SJSA1 (cell line): ENCODE measurements at regions not wholly inside any gene's neighbourhood (a gene's known extent, or its start where the extent isn't known, plus 50 kb on each side); places are given as distances from the start of the nearest gene placed in this dataset.
"Not testable (repeated sequence)": the region's sequence is repeated elsewhere in the genome, so short reads cannot be mapped to it uniquely, and the experiment has no call there.

Source experiments
- DNase-seq, 2 experiments: peaks; one replicate each; pipeline ENCODE4 v3.0.0-alpha.2; 2015 to 2020; ENCODE audit warnings: low spot score in 2 of 2, low read depth in 1 of 2
- H3K27ac ChIP-seq: fragments of 250-450 bp; sonication (Bioruptor Pico); 2 replicates; pipeline ENCODE4 v1.5.1; 2020; ENCODE audit warnings: mild to moderate bottlenecking, moderate library complexity
- H3K27me3 ChIP-seq: fragments of 250-450 bp; sonication (Bioruptor Pico); replicated peaks from 2 replicates; pipeline ENCODE4 v1.5.1; 2020; ENCODE audit warnings: mild to moderate bottlenecking, moderate library complexity
- H3K36me3 ChIP-seq: fragments of 250-450 bp; sonication (Bioruptor Pico); 2 replicates; pipeline ENCODE4 v1.5.1; 2020; ENCODE audit warnings: mild to moderate bottlenecking
- H3K4me1 ChIP-seq: fragments of 250-450 bp; sonication (Bioruptor Pico); replicated peaks from 2 replicates; pipeline ENCODE4 v1.6.1; 2021; ENCODE audit warnings: mild to moderate bottlenecking
- H3K4me3 ChIP-seq: fragments of 250-450 bp; sonication (Bioruptor Pico); 2 replicates; pipeline ENCODE4 v1.5.1; 2020; ENCODE audit warnings: mild to moderate bottlenecking
- H3K9me3 ChIP-seq: fragments of 250-450 bp; sonication (Bioruptor Pico); replicated peaks from 2 replicates; pipeline ENCODE4 v1.5.1; 2020; ENCODE audit warnings: mild to moderate bottlenecking

GRCh38 chr18:78868330-78869316, 111.0 kb upstream of the SALL3 start:
- no peaks in the 10 kb centered on the region for H3K4me1 ChIP-seq
- H3K27ac ChIP-seq: no peak overlapping the region
- DNase-seq: no peak
- H3K36me3 ChIP-seq: no peaks in the 10 kb centered on the region
- H3K27me3 ChIP-seq: no peaks in the 10 kb centered on the region
- H3K9me3 ChIP-seq: peaks cover 3% of the 10 kb centered on the region; the same call in 1 of the 2 replicates
- no peak overlapping the region for H3K4me3 ChIP-seq

DNA sequence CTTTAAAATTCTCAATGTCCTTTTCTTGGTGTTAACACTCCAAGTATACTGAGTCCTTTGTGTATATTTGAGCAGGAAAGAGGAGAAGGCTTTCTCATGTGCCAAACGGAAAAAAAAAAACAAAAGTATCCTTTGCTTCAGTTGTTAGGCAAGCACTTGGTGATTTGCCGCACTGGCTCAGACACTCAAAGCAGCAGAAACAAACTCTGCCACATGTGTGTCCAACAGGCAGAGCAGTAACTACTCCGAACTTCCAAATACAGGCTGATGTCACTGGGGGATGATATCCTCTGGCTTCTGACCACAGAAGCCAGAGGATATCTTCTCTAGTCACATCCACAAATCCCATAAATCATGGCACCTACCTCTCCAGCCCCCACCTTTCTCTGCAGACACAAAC, 108.0 kb upstream of the SALL3 start:
- Histone ChIP-seq H3K4me1 (no peaks in the 10 kb centered on the region), H3K9me3 (peaks cover 5% of the 10 kb centered on the region; the same call in 1 of the 2 replicates), H3K4me3 (no peak overlapping the region), H3K27me3 (no peaks in the 10 kb centered on the region), H3K27ac (no peak overlapping the region), H3K36me3 (no peaks in the 10 kb centered on the region)
- DNase-seq: no peak

- DNase-seq: no peak
- no peaks in the 10 kb centered on the region for H3K27me3 ChIP-seq
These were observed 105.6 kb upstream of the SALL3 start for GRCh38 chr18:78873926-78874500.

GRCh38 chr18:78875016-78875777, 104.4 kb upstream of the SALL3 start:
- H3K9me3 ChIP-seq: peaks cover 5% of the 10 kb centered on the region; the same call in 1 of the 2 replicates
- no peaks in the 10 kb centered on the region for H3K4me1 ChIP-seq
- no peaks in the 10 kb centered on the region for H3K36me3 ChIP-seq
- H3K27me3 ChIP-seq: no peaks in the 10 kb centered on the region
- no peak overlapping the region for H3K4me3 ChIP-seq
- no peak for DNase-seq
- H3K27ac ChIP-seq: no peak overlapping the region

More at GRCh38 chr18:78873926-78874500, 105.6 kb upstream of the SALL3 start:
- Histone ChIP-seq H3K36me3 (no peaks in the 10 kb centered on the region), H3K4me3 (no peak overlapping the region), H3K9me3 (peaks cover 5% of the 10 kb centered on the region; the same call in 1 of the 2 replicates), H3K4me1 (no peaks in the 10 kb centered on the region), H3K27ac (no peak overlapping the region)

GRCh38 chr18:78875778-78876650, 103.6 kb upstream of the SALL3 start:
- no peak overlapping the region for H3K27ac ChIP-seq
- peak in 1 of 2 experiments; percentile 31 for DNase-seq
- no peaks in the 10 kb centered on the region for H3K36me3 ChIP-seq
- H3K4me1 ChIP-seq: no peaks in the 10 kb centered on the region
- peaks cover 5% of the 10 kb centered on the region; the same call in 1 of the 2 replicates for H3K9me3 ChIP-seq
- H3K27me3 ChIP-seq: no peaks in the 10 kb centered on the region
- no peak overlapping the region for H3K4me3 ChIP-seq

- H3K27me3 ChIP-seq: no peaks in the 10 kb centered on the region
- no peaks in the 10 kb centered on the region for H3K36me3 ChIP-seq
- no peak overlapping the region for H3K27ac ChIP-seq
- no peak for DNase-seq
- H3K4me3 ChIP-seq: no peak overlapping the region
- peaks cover 5% of the 10 kb centered on the region; the same call in 1 of the 2 replicates for H3K9me3 ChIP-seq
- no peaks in the 10 kb centered on the region for H3K4me1 ChIP-seq
These were observed 102.8 kb upstream of the SALL3 start for GRCh38 chr18:78876868-78877267.

- Histone ChIP-seq H3K27me3 (no peaks in the 10 kb centered on the region), H3K36me3 (no peaks in the 10 kb centered on the region), H3K9me3 (peaks cover 5% of the 10 kb centered on the region; the same call in 1 of the 2 replicates)
These were observed 101.3 kb upstream of the SALL3 start for GRCh38 chr18:78878335-78878734.

GRCh38 chr18:78879072-78879883, 100.3 kb upstream of the SALL3 start:
- not testable (repeated sequence) for H3K4me1 ChIP-seq, H3K36me3 ChIP-seq, H3K27ac ChIP-seq, H3K27me3 ChIP-seq, H3K9me3 ChIP-seq, H3K4me3 ChIP-seq
- DNase-seq: peak in 1 of 2 experiments; percentile 31

More at GRCh38 chr18:78878335-78878734, 101.3 kb upstream of the SALL3 start:
- no peaks in the 10 kb centered on the region for H3K4me1 ChIP-seq
- no peak for DNase-seq
- H3K4me3 ChIP-seq: no peak overlapping the region
- H3K27ac ChIP-seq: no peak overlapping the region

GRCh38 chr18:78882585-78882984, 97.0 kb upstream of the SALL3 start:
- Histone ChIP-seq H3K4me3 (no peak overlapping the region), H3K27ac (no peak overlapping the region), H3K4me1 (no peaks in the 10 kb centered on the region), H3K27me3 (no peaks in the 10 kb centered on the region), H3K36me3 (no peaks in the 10 kb centered on the region), H3K9me3 (peaks cover 7% of the 10 kb centered on the region; the same call in 1 of the 2 replicates)
- no peak for DNase-seq

GRCh38 chr18:78883501-78883900, 96.1 kb upstream of the SALL3 start:
- H3K9me3 ChIP-seq: peaks cover 7% of the 10 kb centered on the region; the same call in 1 of the 2 replicates
- H3K4me1 ChIP-seq: no peaks in the 10 kb centered on the region
- no peak overlapping the region for H3K4me3 ChIP-seq
- DNase-seq: no peak
- no peak overlapping the region for H3K27ac ChIP-seq
- H3K27me3 ChIP-seq: no peaks in the 10 kb centered on the region
- H3K36me3 ChIP-seq: no peaks in the 10 kb centered on the region

GRCh38 chr18:78884502-78884901, 95.1 kb upstream of the SALL3 start:
- Histone ChIP-seq H3K9me3 (peaks cover 12% of the 10 kb centered on the region; the same call in 1 of the 2 replicates), H3K27ac (no peak overlapping the region), H3K27me3 (no peaks in the 10 kb centered on the region), H3K4me1 (no peaks in the 10 kb centered on the region), H3K36me3 (no peaks in the 10 kb centered on the region), H3K4me3 (no peak overlapping the region)
- DNase-seq: no peak

- no peaks in the 10 kb centered on the region for H3K27me3 ChIP-seq
- no peak overlapping the region for H3K4me3 ChIP-seq
- no peaks in the 10 kb centered on the region for H3K36me3 ChIP-seq
- peaks cover 14% of the 10 kb centered on the region for H3K9me3 ChIP-seq
- no peak overlapping the region for H3K27ac ChIP-seq
- H3K4me1 ChIP-seq: no peaks in the 10 kb centered on the region
- no peak for DNase-seq
These were observed 90.4 kb upstream of the SALL3 start for GRCh38 chr18:78889250-78889649.
